ENCODE measurements at regions not wholly inside any gene's neighbourhood (a gene's known extent, or its start where the extent isn't known, plus 50 kb on each side); places are given as distances from the start of the nearest gene placed in this dataset.
"Not testable (repeated sequence)": the region's sequence is repeated elsewhere in the genome, so short reads cannot be mapped to it uniquely, and the experiment has no call there.

GRCh38 chr9:39573024-39574022 is 217.9 kb downstream of the SPATA31A1 start:
- not testable (repeated sequence) for TF ChIP-seq CTCF (IDR thresholded peaks at IDR 0.05 in 2 of 3, conservative IDR thresholded peaks at IDR 0.05 in 1 of 3; ENCODE audit: borderline replicate concordance in 1 of 3, insufficient read depth in 1 of 3, low read depth in 2 of 3, low read length in 2 of 3); SIN3A (IDR thresholded peaks at IDR 0.05; ENCODE audit: low read depth); MAX (IDR thresholded peaks at IDR 0.05); RAD21 (IDR thresholded peaks at IDR 0.05; ENCODE audit: low read depth); ZBTB33 (IDR thresholded peaks at IDR 0.05; ENCODE audit: extremely low read depth, insufficient replicate concordance, low read length); EZH2 (IDR thresholded peaks at IDR 0.05); POLR2A (IDR thresholded peaks at IDR 0.05; ENCODE audit: borderline replicate concordance, extremely low read depth, insufficient read depth, insufficient read length); YY1 (IDR thresholded peaks at IDR 0.05; ENCODE audit: extremely low read depth, insufficient replicate concordance, low read depth, low read length); TCF7L2 (IDR thresholded peaks at IDR 0.05; ENCODE audit: borderline replicate concordance, extremely low read depth, insufficient read depth, insufficient read length); ZNF274 (IDR thresholded peaks at IDR 0.05; ENCODE audit: low read depth, low read length); CBX3 (IDR thresholded peaks at IDR 0.05; ENCODE audit: low read depth); JUND (IDR thresholded peaks at IDR 0.05); REST (IDR thresholded peaks at IDR 0.05; ENCODE audit: low read depth); EZH2phosphoT487 (IDR thresholded peaks at IDR 0.05; ENCODE audit: borderline replicate concordance)
